AG10803 (cell line): ENCODE measurements at regions not wholly inside any gene's neighbourhood (a gene's known extent, or its start where the extent isn't known, plus 50 kb on each side); places are given as distances from the start of the nearest gene placed in this dataset.
A peak's percentile ranks its signal among the peaks of the same experiment; 100 is the strongest.

Experiments used
- DNase-seq: peaks from one replicate; pipeline ENCODE4 v3.0.0; 2010; ENCODE audit warnings: low read depth
- H3K4me3 ChIP-seq: 2 replicates; pipeline ENCODE4 v1.5.1; 2011; ENCODE audit warnings: mild to moderate bottlenecking, low read length, control low read depth
- CTCF ChIP-seq: conservative IDR thresholded peaks from 2 replicates; pipeline ENCODE4 v1.5.1; 2011; ENCODE audit warnings: mild to moderate bottlenecking, low read length, control low read depth, inconsistent platforms

- no peak for TF ChIP-seq CTCF
- no peak overlapping the region for H3K4me3 ChIP-seq
- peak; percentile 94 for DNase-seq
Measured at GRCh38 chr12:116370004-116370404, 92.5 kb upstream of the MED13L start.

- no peak overlapping the region for H3K4me3 ChIP-seq
- DNase-seq, result peak; percentile 46
- no peak for TF ChIP-seq CTCF
Measured at GRCh38 chr12:116370886-116371580, 93.5 kb upstream of the MED13L start.

GRCh38 chr12:116372815-116373214 lies 95.3 kb upstream of the MED13L start:
- H3K4me3 ChIP-seq, result no peak overlapping the region
- DNase-seq, result no peak
- no peak for TF ChIP-seq CTCF

- no peak for DNase-seq
- TF ChIP-seq CTCF, result no peak
- H3K4me3 ChIP-seq, result no peak overlapping the region
Measured at GRCh38 chr12:116373572-116374206, 96.2 kb upstream of the MED13L start.

GRCh38 chr12:116374207-116374606 lies 96.7 kb upstream of the MED13L start:
- DNase-seq, result no peak
- H3K4me3 ChIP-seq, result no peak overlapping the region
- no peak for TF ChIP-seq CTCF

DNA sequence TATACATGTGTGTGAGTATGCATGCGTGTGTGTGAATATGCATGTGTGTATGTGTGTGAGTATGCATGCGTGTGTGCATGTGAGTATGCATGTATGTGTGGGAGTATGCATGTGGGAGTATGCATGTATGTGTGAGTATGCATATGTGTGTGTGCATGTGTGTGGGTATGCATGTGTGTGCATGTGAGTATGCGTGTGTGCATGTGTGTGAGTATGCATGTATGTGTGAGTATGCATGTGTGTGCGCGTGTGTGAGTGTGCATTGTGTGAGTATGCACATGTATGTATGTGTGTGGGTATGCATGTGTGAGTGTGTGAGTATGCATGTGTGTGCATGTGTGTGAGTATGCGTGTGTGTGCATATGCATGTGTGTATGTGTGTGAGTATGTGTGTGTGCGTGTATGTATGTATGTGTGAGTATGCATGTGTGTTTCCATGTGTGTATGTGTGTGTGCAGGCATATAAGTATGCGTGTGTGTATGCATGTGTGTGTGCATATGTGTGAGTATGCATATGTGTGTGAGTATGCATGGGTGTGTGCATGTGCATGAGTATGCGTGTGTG lies 97.9 kb upstream of the MED13L start:
- H3K4me3 ChIP-seq, result no peak overlapping the region
- TF ChIP-seq CTCF, result no peak
- no peak for DNase-seq
